ENCODE measurements at regions not wholly inside any gene's neighbourhood (a gene's known extent, or its start where the extent isn't known, plus 50 kb on each side); places are given as distances from the start of the nearest gene placed in this dataset.

DNA sequence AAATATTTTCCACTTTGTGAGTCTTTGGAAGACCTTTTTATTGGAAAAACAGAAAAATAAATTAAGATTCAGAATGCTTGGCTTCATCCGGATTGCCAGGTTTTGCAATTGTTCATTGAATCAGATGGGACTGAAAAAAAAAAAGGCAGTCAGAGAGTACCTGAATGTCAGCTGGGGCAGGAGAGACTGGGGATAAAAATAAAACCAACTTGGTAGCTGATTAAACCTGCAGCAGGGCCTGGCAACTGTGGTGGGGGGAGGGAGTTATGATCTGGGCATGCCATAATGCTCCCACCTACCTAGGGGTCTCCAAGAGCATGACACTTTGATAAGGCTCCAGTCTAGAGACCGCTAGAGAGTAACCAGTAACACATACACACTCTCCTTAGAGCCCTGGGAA is 454.4 kb downstream of the DTWD2 start:
- TF ChIP-seq, protein P1, sequence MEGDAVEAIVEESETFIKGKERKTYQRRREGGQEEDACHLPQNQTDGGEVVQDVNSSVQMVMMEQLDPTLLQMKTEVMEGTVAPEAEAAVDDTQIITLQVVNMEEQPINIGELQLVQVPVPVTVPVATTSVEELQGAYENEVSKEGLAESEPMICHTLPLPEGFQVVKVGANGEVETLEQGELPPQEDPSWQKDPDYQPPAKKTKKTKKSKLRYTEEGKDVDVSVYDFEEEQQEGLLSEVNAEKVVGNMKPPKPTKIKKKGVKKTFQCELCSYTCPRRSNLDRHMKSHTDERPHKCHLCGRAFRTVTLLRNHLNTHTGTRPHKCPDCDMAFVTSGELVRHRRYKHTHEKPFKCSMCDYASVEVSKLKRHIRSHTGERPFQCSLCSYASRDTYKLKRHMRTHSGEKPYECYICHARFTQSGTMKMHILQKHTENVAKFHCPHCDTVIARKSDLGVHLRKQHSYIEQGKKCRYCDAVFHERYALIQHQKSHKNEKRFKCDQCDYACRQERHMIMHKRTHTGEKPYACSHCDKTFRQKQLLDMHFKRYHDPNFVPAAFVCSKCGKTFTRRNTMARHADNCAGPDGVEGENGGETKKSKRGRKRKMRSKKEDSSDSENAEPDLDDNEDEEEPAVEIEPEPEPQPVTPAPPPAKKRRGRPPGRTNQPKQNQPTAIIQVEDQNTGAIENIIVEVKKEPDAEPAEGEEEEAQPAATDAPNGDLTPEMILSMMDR (conservative IDR thresholded peaks at IDR 0.05; ENCODE audit: low read length): no peak
- no peak for TF ChIP-seq EZH2phosphoT487 (IDR thresholded peaks at IDR 0.05; ENCODE audit: borderline replicate concordance, low read depth, low read length)
